ENCODE measurements at regions not wholly inside any gene's neighbourhood (a gene's known extent, or its start where the extent isn't known, plus 50 kb on each side); places are given as distances from the start of the nearest gene placed in this dataset.

DNA sequence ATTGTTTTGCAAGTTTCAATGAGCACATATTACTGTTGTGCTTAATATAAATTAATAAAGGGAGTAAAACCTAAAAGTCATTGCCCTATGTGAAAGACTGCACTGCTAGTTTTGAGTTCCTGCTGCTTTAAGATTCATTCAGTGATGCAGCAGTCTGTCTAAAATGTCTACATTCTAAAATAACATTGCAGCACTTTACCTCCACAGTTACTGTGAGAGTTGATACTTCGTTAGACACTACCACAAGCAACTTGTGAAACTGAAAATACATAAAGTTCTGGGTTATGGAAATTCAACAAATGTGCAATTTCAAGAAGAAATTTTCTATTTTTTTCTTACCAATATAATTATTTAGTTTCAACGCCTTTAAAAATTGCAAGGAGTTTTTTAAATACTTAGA lies 1175.2 kb upstream of the DIAPH2 start:
- TF ChIP-seq, protein P1, sequence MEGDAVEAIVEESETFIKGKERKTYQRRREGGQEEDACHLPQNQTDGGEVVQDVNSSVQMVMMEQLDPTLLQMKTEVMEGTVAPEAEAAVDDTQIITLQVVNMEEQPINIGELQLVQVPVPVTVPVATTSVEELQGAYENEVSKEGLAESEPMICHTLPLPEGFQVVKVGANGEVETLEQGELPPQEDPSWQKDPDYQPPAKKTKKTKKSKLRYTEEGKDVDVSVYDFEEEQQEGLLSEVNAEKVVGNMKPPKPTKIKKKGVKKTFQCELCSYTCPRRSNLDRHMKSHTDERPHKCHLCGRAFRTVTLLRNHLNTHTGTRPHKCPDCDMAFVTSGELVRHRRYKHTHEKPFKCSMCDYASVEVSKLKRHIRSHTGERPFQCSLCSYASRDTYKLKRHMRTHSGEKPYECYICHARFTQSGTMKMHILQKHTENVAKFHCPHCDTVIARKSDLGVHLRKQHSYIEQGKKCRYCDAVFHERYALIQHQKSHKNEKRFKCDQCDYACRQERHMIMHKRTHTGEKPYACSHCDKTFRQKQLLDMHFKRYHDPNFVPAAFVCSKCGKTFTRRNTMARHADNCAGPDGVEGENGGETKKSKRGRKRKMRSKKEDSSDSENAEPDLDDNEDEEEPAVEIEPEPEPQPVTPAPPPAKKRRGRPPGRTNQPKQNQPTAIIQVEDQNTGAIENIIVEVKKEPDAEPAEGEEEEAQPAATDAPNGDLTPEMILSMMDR (conservative IDR thresholded peaks at IDR 0.05), result no peak
- no peak for TF ChIP-seq ZFX (IDR thresholded peaks at IDR 0.05)

Data from C4-2B (cell line).